Esophagus muscularis mucosa (tissue), 3 donors: ENCODE measurements at regions not wholly inside any gene's neighbourhood (a gene's known extent, or its start where the extent isn't known, plus 50 kb on each side); places are given as distances from the start of the nearest gene placed in this dataset.

Experiments
- CTCF ChIP-seq, 3 experiments: fragments of 200-600 bp in 2 of 3; fragments of 450-650 bp in 1 of 3; sonication (generic) in 2 of 3; IDR thresholded peaks; one replicate each; pipeline ENCODE4 v1.5.1; 2017 to 2019; ENCODE audit warnings: antibody characterized with exemption in 3 of 3, mild to moderate bottlenecking in 2 of 3, moderate library complexity in 1 of 3
- POLR2A ChIP-seq: fragments of 450-650 bp; IDR thresholded peaks from one replicate; pipeline ENCODE4 v1.6.1; 2017; ENCODE audit warnings: antibody characterized with exemption, moderate library complexity, mild to moderate bottlenecking, low read depth
- POLR2AphosphoS5 ChIP-seq, 2 donors: sonication (generic); formaldehyde crosslinking; IDR thresholded peaks; one replicate each; pipeline ENCODE4 v1.6.1; 2017; ENCODE audit warnings: antibody characterized with exemption in 2 of 2

- no peak for TF ChIP-seq CTCF (IDR thresholded peaks at IDR 0.05)
- no peak for TF ChIP-seq POLR2AphosphoS5 (IDR thresholded peaks at IDR 0.05)
- no peak for TF ChIP-seq POLR2A
These were observed 87.9 kb upstream of the NEURL1B start for GRCh38 chr5:172553167-172553566.
